AG09319 (cell line): ENCODE measurements at regions not wholly inside any gene's neighbourhood (a gene's known extent, or its start where the extent isn't known, plus 50 kb on each side); places are given as distances from the start of the nearest gene placed in this dataset.

Experiments
- DNase-seq: peaks from one replicate; pipeline ENCODE4 v3.0.0-alpha.2; 2010; ENCODE audit warnings: low read depth; ENCODE audit errors: extremely low read depth
- TF ChIP-seq, protein P1 (sequence below): IDR thresholded peaks from 2 replicates; pipeline ENCODE4 v1.5.1; 2011; ENCODE audit warnings: low read depth, mild to moderate bottlenecking, inconsistent platforms, low read length, moderate library complexity

DNA sequence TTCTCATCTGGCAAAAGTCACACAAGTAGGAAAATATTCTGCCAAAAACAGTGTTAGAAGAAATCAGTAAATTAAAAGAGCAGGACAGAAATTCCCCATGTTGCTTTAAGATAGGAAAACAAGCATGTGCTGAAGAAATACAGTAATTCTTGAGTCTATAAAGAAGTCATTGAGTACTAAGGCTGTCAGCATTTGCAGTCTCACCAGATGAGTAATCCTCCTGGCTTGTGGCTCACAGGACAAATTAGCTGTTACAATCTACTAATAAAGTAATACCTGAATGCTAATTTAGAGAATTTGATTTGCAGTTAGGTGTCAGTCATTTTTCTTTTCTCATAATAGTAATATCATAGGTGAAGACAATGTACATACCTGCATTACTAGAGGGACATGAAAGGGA lies 1158.9 kb upstream of the CELF2 start:
- TF ChIP-seq, protein P1, sequence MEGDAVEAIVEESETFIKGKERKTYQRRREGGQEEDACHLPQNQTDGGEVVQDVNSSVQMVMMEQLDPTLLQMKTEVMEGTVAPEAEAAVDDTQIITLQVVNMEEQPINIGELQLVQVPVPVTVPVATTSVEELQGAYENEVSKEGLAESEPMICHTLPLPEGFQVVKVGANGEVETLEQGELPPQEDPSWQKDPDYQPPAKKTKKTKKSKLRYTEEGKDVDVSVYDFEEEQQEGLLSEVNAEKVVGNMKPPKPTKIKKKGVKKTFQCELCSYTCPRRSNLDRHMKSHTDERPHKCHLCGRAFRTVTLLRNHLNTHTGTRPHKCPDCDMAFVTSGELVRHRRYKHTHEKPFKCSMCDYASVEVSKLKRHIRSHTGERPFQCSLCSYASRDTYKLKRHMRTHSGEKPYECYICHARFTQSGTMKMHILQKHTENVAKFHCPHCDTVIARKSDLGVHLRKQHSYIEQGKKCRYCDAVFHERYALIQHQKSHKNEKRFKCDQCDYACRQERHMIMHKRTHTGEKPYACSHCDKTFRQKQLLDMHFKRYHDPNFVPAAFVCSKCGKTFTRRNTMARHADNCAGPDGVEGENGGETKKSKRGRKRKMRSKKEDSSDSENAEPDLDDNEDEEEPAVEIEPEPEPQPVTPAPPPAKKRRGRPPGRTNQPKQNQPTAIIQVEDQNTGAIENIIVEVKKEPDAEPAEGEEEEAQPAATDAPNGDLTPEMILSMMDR: no peak
- no peak for DNase-seq

DNA sequence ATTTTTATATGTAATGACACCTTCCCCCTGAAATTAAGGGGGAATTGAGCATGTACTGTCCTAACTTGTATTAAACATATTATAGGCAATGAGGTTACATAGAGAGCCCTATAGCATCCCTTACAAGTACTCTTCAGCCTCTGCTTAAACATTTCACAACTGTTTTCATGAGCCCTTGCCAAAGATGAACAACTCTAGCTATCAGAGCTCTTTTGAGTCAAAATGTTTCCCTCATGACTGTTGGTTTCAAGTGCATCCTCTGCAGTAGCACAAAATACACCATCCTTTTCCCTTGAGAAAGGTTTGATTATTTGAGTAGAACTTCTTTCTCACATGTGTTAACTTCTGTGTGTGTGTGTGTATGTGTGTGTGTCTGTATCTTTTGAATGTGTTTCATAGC lies 1157.6 kb upstream of the CELF2 start:
- TF ChIP-seq, protein P1: no peak
- no peak for DNase-seq

DNA sequence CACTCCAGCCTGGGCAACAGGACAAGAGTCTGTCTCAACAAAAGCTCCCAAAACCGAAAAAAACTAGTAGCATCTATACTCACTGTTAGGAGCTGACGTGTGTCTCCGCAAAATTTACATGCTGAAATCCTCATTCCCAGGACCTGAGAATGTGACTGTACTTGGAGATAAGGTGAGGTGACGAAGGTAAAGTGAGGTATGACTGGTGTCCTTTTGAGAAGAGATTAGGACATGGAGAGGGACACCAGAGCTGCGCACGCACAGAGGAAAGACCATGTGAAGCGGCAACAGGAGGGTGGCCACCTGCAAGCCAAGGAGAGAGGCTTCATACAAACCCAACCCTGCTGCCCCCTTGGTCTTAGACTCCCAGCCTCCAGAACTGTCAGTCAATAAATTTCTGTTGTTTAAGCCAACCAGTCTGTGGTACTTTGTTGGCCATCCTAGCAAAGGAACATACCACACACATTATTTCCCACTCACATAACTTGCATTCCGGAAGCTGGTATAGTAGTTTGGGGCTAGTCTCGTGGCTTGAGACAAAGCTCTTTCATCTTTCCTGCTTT lies 1154.0 kb upstream of the CELF2 start:
- no peak for DNase-seq
- TF ChIP-seq, protein P1: no peak

DNA sequence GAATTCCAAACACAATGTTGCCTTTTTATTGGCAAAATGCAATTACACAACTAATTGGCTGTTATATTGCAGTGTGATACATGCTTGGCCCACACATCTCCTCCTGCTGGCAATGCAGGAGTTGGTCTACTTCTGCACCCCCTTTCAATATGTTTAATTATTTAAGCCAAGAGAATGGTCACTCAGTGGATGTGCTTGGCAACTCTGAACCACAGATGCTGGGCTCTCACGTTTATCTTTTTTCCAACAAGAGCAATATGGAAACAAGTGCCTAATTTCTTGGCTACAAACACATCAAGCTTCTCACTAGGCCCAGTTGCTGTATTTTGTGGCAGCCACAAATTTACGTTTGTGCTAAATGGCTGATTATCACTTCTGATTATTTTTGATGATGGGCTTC lies 1149.2 kb upstream of the CELF2 start:
- TF ChIP-seq, protein P1: no peak
- no peak for DNase-seq

DNA sequence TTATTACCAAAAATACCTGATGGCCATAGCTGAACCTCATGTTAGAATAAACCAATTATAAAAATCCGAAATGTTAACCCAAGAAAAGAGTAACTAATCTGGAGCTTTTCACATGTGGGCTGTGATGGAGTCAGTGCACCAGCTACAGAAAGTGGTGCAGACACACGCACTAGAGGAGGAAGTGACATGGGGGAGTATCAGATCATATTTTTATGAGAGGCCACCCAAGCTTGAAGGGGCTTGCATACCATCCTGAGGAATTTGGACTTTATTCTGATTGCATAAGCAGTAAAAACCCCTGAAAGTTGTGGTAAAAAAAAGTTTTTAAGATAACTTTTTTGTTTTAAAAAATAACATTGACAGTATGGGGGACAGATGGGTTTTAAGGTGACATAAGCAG lies 1148.5 kb upstream of the CELF2 start:
- no peak for DNase-seq
- TF ChIP-seq, protein P1: no peak

DNA sequence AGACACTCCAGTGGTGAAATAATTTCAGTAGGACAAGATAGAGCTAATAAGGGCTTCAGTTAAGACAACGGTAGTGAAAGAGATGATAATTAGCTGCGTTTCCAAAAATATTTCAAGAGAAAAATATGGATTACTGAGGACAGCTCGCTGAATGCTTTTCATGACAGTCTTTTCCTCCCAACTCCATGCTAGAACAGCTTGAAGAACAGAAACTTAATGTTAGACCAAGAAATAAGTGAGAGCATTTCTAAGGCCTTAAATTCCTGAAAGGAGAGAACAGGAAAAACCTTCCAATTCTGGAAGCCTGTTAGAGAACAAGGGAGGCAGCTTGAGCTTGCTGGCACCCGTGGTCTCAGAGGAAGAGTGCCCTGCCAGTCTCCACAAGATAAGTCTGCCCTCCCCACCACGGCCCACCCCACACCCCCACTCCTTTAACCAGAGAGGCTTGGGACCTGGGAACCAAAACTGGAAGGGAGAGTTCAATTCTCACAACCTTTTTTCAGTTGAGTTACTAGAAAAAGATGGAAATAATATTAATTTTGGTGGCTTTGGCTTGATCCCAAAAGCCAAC lies 1148.0 kb upstream of the CELF2 start:
- DNase-seq: no peak
- TF ChIP-seq, protein P1: no peak

DNA sequence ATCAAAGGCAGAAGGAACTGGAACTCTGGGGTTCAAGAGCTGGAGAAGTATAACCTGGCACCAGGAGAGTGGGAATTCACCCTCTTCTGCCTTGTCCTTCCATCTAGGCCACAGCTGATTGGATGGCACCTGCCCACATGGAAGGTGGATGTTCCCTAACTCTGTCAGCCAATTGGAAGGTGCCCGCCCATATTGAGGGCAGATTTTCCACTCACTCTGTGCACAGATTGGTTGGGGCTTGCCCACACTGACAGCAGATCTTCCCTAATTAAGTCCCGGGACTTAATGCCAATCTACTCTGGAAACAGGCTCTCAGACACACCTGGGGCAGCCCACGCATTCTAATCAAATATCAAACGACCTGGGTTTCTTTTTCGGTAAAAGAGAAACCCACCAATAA lies 1142.3 kb upstream of the CELF2 start:
- DNase-seq: no peak
- TF ChIP-seq, protein P1: no peak
